NCI-H128 (cell line): ENCODE measurements at regions not wholly inside any gene's neighbourhood (a gene's known extent, or its start where the extent isn't known, plus 50 kb on each side); places are given as distances from the start of the nearest gene placed in this dataset.
A peak's percentile ranks its signal among the peaks of the same experiment; 100 is the strongest.

ENCODE experiments used
- DNase-seq: peaks from one replicate; lab custom pipeline; 2025; ENCODE audit not compliant: unreplicated experiment; lab: John Stamatoyannopoulos, UW

DNA sequence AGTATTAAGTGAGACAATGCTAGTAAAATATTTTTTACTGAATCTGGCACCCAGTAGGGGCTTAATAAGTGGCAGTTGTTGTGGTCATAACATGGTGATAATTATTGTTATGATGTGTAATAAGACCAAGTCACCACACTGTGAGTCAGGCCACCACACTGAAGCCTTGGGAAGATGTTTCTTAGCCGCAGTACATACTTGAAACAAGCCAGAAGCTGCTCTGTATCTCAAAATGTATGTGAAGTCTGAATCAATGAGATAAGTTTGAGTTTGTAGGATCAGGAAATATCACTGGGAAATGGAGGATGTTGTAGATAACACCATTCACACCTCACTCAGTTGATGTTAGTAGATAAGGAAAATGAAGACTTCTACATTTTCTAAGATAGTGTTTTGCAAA is 51.3 kb upstream of the PTPN3 start:
- no peak for DNase-seq

DNA sequence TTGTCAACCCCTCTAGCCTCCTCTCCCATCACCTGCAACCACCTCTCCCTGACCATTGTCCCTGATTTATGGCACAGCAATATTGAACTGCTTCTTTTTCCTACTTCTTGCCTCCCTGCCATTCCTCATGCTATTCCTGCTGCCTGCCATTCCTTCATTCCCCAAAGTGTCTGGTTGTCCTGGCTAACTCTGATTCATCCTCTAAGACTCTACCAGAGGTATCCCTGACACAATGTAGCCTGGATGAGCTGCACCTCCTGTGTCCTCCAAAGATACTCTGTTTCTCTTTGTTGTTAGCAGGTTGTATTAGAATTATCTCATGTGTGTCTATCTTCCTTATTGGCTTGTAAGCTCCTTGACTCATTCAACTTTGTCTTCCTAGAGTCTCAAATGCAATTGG is 53.5 kb upstream of the PTPN3 start:
- DNase-seq = no peak

DNA sequence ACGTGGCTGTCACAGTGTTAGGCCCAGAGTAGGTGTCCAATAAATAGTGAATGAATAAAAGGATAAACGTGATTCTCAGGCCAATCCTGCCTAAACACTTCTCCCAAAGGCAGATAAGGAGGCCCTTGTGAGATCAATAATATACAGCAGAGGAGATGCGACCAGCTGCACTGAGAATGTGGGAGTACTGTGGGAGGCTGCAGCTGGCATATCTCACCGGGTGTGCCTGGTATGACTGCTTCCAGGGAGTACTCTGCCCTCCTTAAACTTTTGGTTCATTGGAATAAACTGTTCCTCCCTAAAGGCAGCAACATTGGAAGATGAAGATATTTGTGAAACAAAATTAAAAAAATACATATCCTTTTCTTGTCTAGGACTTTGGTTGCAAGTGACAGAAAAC is 57.1 kb upstream of the PTPN3 start:
- no peak for DNase-seq

DNA sequence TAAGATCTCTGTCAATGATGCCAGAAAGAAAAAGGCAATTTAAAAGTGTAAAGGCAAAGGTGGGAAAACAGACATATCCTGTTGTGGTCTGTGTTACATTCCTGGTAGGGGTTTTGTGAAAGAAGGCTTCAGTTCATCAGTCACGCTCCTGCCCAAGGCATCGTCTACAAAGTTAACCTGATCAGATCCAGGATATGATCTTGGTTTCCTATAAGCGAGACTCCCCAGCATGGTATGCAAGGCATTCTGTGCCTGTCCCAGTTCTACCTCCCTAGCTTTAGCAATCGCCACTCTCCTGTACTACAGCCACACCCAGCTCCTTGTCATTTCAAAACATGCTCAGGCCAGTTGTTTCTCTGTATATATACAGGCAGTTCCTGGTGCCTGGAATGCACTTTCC is 58.0 kb upstream of the PTPN3 start:
- no peak for DNase-seq

DNA sequence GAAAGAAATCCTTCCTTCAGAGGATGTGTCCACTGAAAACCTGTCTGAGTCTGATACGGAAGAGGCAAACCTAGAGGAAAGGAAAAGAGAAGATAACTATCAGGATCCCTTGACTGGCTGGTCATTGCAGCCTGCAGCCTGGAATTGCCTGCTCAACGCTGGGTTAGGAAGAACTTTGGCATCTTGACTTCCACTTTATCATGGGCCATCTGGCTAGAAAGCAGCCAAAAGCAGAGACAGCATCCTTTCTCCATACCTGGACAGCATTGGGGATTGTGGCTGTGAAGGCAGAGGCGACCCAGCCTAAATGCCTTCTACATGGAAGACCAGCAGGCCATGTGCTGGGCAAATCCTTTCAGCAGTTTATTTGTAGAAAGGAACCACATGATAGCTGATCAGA is 58.7 kb upstream of the PTPN3 start:
- no peak for DNase-seq

DNA sequence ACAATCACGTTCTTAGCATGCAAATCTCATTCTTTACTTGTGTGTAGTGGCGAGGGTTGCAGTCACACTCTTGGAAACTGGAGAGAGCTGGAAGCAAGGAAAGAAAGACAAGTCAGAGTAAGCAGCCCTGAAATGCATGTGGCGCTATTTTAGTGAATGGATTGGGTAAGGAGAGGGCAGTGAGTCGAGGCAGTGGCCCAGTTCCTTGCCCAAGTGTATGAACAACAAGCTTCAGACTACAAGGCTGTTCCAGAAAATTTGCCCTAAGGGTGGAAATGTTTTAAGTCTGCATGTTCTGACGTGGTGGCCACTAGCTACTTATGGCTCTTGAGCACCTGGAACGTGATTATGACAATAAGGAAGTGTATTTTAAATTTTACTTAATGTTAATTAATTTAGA is 59.4 kb upstream of the PTPN3 start:
- no peak for DNase-seq

DNA sequence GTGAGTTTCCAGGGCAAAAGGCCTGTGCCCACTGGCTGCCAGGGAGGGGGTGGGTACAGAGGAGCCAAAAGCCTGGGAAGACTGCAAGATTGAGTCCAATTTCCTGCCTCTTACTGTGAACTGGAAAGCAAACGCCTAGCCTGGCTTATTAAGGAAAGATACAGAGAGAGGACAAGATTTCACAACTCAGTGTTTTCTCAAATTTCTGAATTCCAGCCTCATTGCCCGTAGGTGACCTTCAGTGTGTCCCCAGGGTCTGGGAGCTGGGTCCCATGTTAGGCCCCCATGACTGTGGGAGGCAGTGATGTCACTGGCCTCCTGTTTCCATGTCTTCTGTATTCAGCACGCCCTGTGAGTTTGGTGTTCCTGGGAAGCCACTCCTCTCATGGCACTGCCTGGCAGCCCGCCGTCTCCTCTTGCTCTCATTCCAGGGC is 60.6 kb upstream of the PTPN3 start:
- no peak for DNase-seq

DNA sequence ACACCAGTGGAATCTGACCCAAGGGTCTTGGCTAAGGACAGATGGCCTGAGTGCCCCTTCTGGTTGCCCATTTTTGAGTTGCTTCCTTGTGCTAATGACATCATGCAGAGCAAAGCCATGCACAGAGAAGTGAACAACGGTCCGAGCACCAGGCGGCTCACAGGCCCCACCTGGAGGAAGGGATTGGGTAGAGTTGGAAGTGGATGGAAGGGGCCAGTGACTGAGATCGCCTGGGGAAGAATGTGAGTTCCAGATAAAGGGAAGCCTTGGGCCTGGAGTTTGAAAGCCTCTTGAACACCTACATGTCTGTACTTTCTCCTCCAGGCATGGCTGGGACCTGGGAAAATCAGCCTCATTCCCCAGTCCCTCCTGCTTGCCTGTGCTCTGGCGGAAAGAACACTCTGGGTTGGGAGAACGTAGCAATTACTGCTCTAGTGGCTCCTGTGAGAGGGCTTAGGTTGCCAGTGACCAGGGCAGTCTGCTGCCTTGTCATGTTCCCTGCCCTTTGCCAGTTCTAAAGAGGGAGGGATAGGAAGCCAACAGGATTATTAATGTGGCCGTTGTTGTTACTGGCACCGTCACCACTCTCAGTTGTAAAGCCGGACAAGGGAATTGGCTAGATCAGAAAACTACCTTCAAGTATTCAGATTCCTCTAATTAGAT is 62.5 kb upstream of the PTPN3 start:
- no peak for DNase-seq

DNA sequence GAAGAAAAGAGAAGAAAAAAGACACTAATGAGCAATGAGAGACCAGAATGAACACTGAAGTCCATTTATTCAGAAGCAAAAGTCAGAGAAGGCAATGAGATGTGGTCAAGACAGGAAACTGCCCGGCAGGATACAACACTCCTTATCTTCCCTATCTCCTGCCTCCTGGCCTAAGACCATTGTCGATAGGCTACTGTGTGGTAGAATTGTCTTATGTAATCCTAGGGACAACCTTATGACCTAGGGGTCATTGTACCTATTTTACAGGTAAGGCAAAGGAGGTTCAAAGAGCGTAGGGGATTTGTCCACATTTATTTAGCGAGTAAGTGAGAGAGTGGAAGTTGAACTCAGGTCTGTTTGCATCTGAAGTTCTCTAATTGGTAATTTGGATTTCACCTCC is 63.0 kb upstream of the PTPN3 start:
- DNase-seq = no peak

DNA sequence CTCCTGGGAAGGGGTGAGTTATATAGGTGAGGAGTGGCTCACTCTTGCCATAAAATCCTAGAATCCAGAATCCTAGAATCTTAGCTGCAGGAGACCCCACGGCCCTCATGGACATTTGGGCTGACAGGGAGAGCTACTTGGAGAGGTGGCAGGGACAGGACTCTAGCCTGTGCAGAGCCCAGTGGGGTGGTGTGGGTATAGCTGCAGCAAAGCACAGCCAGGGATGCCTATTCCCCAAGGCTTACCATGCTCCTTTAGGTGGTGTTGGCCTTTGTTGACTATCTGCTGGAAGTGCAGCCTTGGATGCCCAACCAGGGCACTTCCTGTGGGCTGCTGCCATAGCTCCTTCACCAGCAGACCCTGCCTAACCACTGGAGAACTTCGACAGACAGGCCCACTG is 70.0 kb upstream of the PTPN3 start:
- DNase-seq = no peak

DNA sequence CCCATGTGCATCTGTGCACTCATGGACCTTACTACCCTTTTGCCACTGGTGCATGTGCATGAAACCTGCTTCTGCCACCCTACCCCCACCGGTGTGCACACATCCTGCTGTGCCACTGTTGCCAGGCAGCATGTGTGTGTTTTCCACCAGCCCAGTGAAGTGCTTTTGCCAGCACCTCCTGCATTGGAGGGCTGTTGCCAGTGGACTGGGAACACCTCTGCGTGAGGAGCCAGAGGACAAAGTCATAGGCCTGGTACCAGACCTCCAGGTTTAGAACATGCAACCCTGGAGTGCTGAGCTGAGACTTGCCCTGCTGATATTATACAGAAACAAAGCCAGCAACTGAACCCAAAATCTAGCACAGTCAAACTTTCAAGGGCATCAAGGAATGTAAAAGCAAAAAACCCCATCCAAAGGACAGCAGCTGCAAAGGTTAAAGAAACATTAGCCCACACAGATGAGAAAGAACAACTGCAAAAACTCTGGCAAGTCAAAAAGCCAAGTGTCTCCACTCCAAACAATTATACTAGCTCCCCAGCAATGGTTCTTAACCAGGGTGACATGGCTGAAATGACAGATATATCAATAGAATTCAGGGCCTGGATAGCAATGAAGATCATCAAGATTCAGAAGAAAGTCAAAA is 70.6 kb upstream of the PTPN3 start:
- no peak for DNase-seq

DNA sequence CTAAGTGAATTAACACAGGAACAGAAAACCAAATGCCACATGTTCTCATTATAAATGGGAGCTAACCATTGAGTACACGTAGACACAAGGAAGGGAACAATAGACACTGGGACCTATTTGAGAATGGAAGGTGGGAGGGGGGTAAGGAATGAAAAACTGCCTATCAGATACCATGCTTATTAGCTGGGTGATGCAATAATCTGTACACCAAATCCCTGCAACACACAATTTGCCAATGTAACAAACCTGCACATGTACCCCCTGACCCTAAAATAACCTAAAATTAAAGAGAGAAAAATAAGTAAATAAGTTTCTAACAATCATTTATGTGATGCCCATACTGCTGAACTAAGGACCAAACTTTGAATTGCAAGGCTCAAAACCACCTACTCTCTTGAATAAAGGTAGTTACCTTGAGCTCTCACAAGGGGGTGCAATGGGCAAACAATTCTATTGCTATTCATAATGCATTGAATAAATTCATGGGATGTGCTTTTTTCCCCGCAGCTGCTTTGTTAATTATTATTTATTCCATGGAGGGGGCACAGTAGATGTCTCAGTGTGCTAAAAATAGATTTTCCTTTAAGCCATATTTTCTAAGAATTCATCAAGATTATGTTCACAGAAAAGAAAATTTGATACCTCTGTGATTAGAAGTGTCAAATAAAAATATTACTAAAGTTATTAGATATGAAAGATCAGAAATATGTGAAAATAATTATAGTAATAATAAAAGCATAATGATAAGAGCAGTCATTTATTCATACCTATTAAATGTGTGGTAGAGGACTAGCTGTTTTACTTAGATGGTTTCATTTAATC is 76.2 kb upstream of the PTPN3 start:
- DNase-seq = peak; percentile 50

DNA sequence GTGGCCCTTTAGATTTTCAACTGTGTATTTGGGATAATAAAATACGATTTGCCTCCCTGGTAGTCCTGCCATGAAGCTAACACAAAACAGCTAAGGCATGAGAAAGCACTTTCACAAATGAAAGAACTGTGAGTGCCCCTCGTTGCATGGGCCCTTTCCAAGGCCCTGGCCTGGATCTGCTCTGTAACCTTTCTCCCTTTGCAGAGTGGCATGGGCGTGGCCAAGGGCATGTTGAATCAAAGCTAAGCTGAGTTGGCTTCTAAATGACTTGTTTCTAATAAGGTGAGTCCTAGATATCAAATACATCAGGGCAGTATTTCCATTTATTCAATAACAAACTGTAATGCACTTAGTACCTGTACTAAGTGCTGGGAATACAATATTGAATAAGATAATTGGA is 78.7 kb upstream of the PTPN3 start:
- DNase-seq = no peak

DNA sequence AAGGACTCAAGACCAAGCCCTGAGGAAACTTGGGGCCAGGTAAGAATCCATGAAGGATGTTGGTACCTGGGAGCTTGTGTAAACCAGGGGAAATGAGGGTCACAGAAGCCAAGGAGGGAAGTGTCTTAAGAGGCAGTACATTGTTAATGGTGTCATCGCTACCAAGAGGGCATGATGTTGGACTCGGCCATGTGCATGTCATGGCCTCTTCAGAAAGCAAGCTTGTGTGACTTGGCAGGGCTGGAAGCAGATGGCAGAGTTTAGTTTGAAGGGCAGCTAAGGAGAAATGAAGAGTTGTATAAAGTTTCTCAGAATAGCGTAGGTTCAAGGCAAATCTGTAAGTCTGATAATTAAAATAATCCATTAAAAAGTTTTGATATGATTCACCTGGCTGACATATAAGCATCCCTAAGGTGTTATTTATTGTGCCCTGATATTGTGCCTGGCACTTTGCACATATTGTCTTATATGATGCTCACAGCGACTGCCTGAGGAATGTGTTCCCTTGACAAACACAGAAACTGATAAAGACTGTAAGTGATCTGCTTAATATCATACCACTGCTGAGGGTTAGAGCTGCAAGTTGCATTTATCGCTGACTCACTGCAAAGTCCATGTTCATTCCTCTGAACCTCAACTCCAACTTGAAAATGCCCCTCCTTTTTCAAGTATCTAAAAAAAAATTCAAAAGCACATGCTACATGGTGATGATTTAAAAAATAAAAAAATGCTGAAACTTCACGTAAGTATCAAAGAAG is 81.3 kb upstream of the PTPN3 start:
- DNase-seq = no peak

DNA sequence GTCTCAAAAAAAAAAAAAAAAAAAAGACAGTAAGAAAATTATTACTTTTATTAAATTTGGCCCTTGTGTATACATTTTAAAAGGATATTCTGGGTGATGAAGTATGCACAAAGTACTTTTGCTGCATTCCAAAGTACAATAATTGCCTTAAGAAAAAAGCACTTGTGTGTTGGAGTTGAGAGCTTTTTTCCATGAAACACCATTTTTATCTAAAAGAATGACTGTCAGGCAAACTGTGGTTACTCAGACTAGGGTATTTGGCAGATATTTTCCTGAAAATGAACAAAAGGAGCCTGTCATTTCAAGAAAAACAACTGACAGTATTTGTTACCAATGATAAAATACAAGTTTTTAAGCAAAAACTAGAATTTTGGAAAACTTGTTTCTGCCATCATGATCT is 84.3 kb upstream of the PTPN3 start:
- no peak for DNase-seq

DNA sequence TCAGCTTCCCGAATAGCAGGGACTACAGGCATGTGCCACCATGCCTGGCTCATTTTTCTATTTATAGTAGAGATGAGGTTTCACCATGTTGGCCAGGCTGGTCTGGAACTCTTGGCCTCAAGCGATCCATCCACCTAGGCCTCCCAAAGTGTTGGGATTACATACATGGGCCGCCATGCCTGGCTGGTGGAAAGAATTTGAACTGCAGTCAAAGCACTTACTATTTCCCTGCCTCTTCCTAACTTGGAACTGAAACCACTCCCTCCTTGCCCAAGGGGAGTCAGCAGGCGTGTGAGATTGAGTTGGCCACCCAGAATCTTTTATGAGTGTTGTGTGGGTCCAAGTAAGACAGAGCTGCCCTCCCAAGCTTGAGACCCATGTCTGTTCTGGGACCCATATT is 86.1 kb upstream of the PTPN3 start:
- no peak for DNase-seq

DNA sequence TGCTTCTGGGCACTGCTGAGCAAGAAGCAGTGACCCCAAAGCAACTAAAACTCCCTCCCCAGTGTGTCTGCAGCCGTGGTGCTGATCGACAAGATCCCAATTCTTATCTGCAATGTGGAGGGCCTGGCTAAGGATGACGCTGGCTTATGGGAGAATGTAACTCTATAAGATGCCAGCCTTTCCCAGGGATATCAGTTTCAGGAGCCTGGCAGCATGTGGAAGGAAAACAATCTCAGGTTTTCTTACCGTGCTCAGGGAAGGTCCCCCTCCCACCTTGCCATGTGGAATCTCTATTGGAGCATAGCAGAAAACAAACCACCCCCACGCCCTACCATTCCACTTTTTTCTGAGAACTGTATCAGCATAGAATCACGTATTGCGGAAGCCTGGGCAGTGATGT is 87.7 kb upstream of the PTPN3 start:
- no peak for DNase-seq

DNA sequence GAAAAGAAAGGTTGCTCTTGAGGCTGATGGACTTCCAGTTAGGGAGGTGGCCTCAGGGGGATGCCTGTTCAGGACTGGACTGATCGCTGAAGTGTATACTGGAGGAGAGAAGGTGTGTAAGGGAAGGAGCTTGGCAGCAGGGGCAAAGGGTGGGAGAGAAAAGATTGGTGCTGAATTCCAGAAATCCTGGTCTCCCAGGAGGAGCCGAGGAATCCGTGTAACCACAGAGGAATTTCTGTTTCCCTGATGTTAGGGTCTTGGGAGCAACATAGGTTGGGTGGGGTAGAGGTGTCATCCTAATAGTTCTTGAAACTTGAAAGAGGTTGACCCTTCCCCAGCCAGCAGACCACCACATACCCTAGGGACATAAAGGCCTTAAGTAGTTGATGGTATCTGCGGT is 88.9 kb upstream of the PTPN3 start:
- no peak for DNase-seq

DNA sequence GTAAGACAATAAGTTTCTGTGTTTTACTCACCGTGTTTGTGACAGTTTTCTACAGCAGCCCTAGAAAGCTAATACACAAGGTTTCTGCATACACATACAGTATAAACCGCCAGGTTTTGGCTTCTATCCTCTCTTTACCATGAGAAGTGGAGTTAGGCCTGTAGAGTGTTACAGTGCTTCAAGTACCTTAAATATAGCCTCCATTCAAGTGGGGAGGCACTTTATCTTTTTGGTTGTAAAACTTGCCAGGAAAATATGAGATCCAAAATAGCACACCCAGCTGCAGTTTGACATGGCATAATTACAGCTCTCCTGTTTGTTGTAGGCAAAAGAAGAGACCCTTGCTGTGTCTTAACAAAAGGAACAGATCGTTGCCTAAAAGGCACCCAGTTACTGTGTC is 90.3 kb upstream of the PTPN3 start:
- DNase-seq = no peak

DNA sequence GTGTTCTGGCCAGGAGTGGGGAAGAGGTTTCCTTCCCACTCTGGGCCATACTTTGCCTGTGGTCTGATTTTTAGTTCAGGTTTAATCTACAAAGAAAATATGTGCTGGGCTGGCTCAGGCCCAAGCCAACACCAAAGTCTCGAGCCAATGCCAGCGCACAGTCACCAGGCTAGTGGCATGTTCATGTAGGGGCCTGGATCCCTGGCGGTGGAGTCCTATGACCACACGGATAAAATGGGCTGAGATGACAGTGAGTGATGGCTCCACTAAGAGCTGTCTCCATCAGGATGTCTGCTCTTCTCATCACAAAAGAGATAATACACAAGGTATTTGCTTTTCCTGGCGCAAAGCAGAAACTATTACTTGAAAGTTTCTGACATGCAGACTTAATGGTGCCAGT is 92.9 kb upstream of the PTPN3 start:
- no peak for DNase-seq

DNA sequence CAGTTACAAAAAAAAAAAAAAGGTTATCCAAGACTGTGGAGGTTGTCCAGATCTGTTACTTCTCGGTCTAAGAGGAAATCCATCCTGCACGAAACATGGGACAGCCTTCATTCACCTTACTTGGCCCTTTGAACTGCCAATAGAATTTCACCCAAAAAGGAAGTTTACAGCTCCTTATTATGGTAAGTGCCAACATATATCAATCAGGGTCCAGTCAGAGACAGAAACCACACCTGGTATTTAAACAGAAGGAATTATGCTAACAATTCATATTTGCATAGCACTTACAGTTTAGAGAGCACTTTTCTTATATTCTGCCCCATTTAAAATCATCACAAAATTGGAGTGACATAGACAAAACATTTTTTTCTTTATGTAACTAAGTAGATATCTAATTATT is 93.6 kb upstream of the PTPN3 start:
- no peak for DNase-seq

DNA sequence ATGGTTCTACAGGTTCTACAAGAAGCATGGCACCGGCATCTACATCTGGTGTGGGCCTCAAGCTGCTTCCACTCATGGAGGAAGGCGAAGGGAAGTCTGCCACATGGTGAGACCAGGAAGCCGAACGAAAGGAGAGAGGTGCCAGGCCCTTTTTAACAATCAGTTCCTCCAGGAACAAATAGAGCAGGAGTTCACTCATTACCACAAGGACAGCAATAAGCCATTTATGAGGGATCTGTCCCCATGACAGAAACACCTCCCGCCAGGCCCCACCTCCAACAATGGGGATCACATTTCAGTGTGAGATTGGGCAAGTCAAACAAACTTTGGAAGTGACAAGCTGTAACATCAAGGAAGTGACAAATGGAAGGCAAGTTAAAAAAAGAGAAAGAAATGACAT is 95.5 kb upstream of the PTPN3 start:
- no peak for DNase-seq
